D721Med (cell line): ENCODE measurements at regions not wholly inside any gene's neighbourhood (a gene's known extent, or its start where the extent isn't known, plus 50 kb on each side); places are given as distances from the start of the nearest gene placed in this dataset.

Source experiments
- DNase-seq: peaks from one replicate; pipeline ENCODE4 v3.0.0; 2011; ENCODE audit warnings: low spot score; ENCODE audit not compliant: insufficient read length
- FAIRE-seq: peaks from 2 replicates; lab custom pipeline; 2011; peaks lifted over from hg19 to GRCh38; lab: Jason Lieb, UNC
- CTCF ChIP-seq: IDR thresholded peaks from 2 replicates; pipeline ENCODE4 v1.5.1; 2012; ENCODE audit warnings: mild to moderate bottlenecking, control low read depth; ENCODE audit not compliant: insufficient read depth; ENCODE audit errors: missing control alignments

DNA sequence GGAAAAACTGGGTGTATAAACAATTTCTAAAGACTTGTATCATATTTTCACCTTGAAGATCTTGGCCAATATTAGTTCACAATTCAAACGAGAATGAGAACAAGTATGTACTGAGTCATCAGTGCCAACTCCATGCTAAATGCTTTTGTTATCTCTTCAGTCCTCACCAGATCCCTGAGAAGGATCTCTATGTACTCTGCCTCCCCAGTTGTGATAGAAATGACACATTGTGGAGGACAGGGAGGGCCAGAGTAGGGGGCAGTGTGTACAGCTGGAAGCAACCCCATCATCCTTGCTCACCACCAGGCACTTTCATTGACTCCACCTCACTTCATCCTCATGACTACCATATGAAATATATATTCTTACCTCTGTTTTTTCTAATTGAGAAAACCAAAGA, 353.7 kb upstream of the SOX2 start:
- FAIRE-seq (no peak), DNase-seq (no peak)
- no peak for TF ChIP-seq CTCF

- no peak for FAIRE-seq
Measured at GRCh38 chr3:181354140-181354539, 357.6 kb upstream of the SOX2 start.

GRCh38 chr3:181344331-181344730, 354.8 kb upstream of the DNAJC19 start:
- no peak for FAIRE-seq

More at GRCh38 chr3:181354140-181354539, 357.6 kb upstream of the SOX2 start:
- DNase-seq, result no peak
- no peak for TF ChIP-seq CTCF

DNA sequence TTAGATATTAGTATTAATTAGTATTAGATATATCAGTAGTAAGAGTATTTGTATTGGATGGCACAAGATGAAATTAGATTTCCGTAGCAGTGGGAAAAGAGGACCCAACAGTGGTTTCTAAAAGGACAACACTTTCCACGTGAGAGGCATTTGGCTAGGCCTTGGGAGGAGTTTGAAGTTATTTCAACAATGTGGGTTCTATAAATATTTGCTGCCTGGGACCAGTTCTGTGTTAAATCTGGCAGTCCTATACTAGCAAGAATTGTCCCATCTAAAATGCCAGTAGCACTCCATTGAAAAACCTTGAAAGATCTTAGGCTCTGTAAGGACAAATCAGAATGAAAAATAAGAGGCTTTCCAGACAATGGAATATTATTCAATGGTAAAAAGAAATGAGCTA, 347.1 kb upstream of the DNAJC19 start:
- no peak for DNase-seq
- no peak for TF ChIP-seq CTCF
- no peak for FAIRE-seq

More at GRCh38 chr3:181344331-181344730, 354.8 kb upstream of the DNAJC19 start:
- DNase-seq, result no peak
- TF ChIP-seq CTCF, result no peak

GRCh38 chr3:181333394-181333793, 343.9 kb upstream of the DNAJC19 start:
- DNase-seq (no peak), FAIRE-seq (no peak)
- TF ChIP-seq CTCF, result no peak

DNA sequence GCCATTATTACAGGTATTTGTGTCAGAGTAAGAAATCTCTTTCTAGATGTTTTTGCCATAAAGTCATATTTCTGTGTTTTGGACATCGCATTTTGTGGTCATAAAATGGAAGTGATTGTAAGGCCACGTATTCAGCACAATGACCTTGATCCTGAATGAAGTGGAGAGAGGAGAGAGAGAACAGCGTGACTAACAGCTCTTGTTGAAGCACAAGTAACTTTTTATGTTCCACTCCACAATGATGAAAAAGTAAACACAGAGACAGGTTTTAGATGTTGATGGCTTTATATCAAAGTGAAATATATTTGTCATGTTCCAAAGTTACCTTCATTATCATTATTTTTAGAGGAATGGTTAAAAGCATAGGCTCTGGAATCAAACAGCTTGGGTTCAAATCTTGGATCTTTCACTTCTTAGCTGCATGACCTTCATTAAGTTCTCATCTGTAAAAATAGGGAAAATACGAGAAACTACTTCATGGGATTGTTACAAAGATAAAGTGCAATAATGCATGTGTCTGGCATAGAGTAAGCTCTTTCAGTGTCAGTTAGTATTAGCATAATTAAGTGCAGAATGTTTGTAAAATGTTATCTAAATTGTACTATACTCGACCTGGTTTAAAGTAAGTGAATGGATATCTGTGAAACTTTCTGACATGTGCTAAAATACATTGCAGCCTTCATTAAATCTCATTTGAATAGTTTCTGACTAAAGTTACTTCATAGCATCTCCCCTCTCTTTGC, 341.5 kb upstream of the DNAJC19 start:
- TF ChIP-seq CTCF, result no peak
- DNase-seq, result no peak
- no peak for FAIRE-seq

DNA sequence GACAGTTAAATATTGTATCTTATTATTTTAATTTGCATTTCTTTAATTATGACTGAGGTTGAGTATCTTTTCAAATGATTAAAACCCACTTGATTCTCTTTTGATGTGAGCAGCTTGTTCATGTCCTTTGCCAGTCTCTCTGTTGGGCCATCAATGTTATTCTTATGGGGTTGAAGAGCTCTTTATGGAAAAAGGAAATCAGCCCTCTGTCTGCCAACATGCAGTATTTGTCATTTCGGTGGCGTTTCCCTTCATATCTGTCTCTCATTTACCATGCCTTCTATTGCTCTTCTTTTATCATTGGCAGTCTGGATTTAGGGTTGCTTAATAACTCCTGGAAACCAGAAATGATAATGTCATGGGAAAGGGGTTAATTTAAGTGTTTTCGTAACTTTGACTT, 340.7 kb upstream of the DNAJC19 start:
- TF ChIP-seq CTCF, result no peak
- DNase-seq (no peak), FAIRE-seq (no peak)
